Transverse colon (tissue), 4 donors: ENCODE measurements at regions not wholly inside any gene's neighbourhood (a gene's known extent, or its start where the extent isn't known, plus 50 kb on each side); places are given as distances from the start of the nearest gene placed in this dataset.

Source experiments
- DNase-seq: peaks from one replicate; pipeline ENCODE4 v3.0.0-alpha.2; 2019
- H3K27ac ChIP-seq, 4 donors: fragments of 200-600 bp; sonication (generic); 2 replicates each; pipeline ENCODE4 v1.5.1; 2016 to 2018; ENCODE audit warnings: inconsistent platforms in 4 of 4
- H3K27me3 ChIP-seq: fragments of 200-600 bp; sonication (generic); 2 replicates; pipeline ENCODE4 v1.5.1; 2017; ENCODE audit warnings: inconsistent platforms
- H3K36me3 ChIP-seq, 4 donors: fragments of 200-600 bp; sonication (generic); 2 replicates each; pipeline ENCODE4 v1.5.1; 2017 to 2019; ENCODE audit warnings: inconsistent platforms in 4 of 4
- H3K4me1 ChIP-seq, 4 donors: fragments of 200-600 bp; sonication (generic); 2 replicates each; pipeline ENCODE4 v1.5.1; 2017 to 2020; ENCODE audit warnings: inconsistent platforms in 4 of 4
- H3K4me3 ChIP-seq, 4 donors: fragments of 200-600 bp; sonication (generic); 1 replicate in 1 of 4; 2 replicates in 3 of 4; pipeline versions ENCODE4 v1.5.1 to v1.6.1; 2017 to 2019; ENCODE audit warnings: inconsistent platforms in 4 of 4
- H3K9me3 ChIP-seq, 2 donors: fragments of 200-600 bp; sonication (generic); 2 replicates each; pipeline ENCODE4 v1.5.1; 2017 to 2019; ENCODE audit warnings: inconsistent platforms in 2 of 2
- CTCF ChIP-seq, 5 experiments: fragments of 200-600 bp in 3 of 5; fragments of 450-650 bp in 2 of 5; sonication (generic) in 3 of 5; IDR thresholded peaks; 1 replicate in 2 of 5; 2 replicates in 3 of 5; pipeline ENCODE4 v1.5.1; 2016 to 2017; ENCODE audit warnings: antibody characterized with exemption in 5 of 5, inconsistent platforms in 3 of 5, mild to moderate bottlenecking in 2 of 5, moderate library complexity in 1 of 5
- EP300 ChIP-seq: sonication (generic); formaldehyde crosslinking; IDR thresholded peaks from one replicate; pipeline ENCODE4 v1.6.1; 2017; ENCODE audit warnings: antibody characterized with exemption, low read depth
- POLR2A ChIP-seq: fragments of 450-650 bp; IDR thresholded peaks from one replicate; pipeline ENCODE4 v1.6.1; 2016; ENCODE audit warnings: antibody characterized with exemption, mild to moderate bottlenecking, moderate library complexity
- POLR2AphosphoS5 ChIP-seq, 3 donors: sonication (generic); formaldehyde crosslinking; IDR thresholded peaks; one replicate each; pipeline ENCODE4 v1.6.1; 2016; ENCODE audit warnings: antibody characterized with exemption in 3 of 3
- WGBS, 2 donors: methylation state at CpG; one replicate each; pipeline ENCODE4 v1.1.5; 2018; ENCODE audit warnings: low coverage in 1 of 2; 5-methylcytosine and 5-hydroxymethylcytosine counted together
- in situ Hi-C, 4 donors: fragments of 200-750 bp; cut with MboI; loops; one replicate each; pipeline versions ENCODE4 v1.15.0 to v1.15.1; 2017; ENCODE audit warnings: low sequenced_read_pairs in 3 of 4, low pct_ligation_motif_present in 1 of 4, low pct_unique_long_range_greater_than_20kb in 1 of 4
- intact Hi-C: fragments of 100-400 bp; cut with DNase I; formaldehyde crosslinking; loops from one replicate; pipeline ENCODE4 v1.15.1; 2023; ENCODE audit warnings: low total_unique reads

DNA sequence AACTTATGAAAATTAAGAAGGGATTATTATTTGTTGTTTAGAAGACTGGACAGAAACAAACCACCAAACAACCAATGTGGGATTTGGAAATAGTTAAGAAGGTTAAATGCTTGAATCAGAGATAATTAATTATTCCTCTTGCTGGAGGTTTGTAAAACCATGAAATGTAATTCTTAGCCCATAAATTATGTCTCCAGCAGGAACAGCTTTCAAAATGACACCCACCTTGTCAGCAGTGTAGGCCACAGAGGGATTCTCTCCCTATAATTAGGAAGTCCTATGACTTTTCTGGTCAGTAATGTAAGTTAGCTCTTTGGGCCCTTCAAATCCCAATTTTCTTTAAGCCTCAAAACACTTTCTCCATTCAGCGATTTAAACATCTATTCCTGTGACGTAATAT lies 63.3 kb downstream of the DRD1 start:
- no peak overlapping the region for H3K27ac ChIP-seq
- H3K4me3 ChIP-seq, result no peak overlapping the region
- intact Hi-C loops, result no loop called here
- TF ChIP-seq CTCF (IDR thresholded peaks at IDR 0.05), result no peak
- TF ChIP-seq POLR2A, result no peak
- no peak for TF ChIP-seq POLR2AphosphoS5 (IDR thresholded peaks at IDR 0.05)
- 85 to 89% methylated on average over 2 of the region's 2 CpGs for WGBS, 2 donors
- no peak for DNase-seq
- no peaks in the 10 kb centered on the region for H3K9me3 ChIP-seq
- no peaks in the 10 kb centered on the region for H3K27me3 ChIP-seq
- peaks cover 0 to 8% (median 2%) of the 10 kb centered on the region in 4 donors for H3K4me1 ChIP-seq
- in situ Hi-C loops, result no loop called here
- no peaks in the 10 kb centered on the region for H3K36me3 ChIP-seq

- Histone ChIP-seq H3K4me1 (peaks cover 0 to 8% (median 2%) of the 10 kb centered on the region in 4 donors), H3K36me3 (no peaks in the 10 kb centered on the region), H3K4me3 (no peak overlapping the region), H3K9me3 (no peaks in the 10 kb centered on the region), H3K27ac (no peak overlapping the region), H3K27me3 (no peaks in the 10 kb centered on the region)
- intact Hi-C loops (no loop called here), in situ Hi-C loops (no loop called here)
- WGBS, 2 donors, result 0% methylated on average over 1 of the region's 1 CpG
- DNase-seq, result no peak
- TF ChIP-seq CTCF (IDR thresholded peaks at IDR 0.05), result no peak
- no peak for TF ChIP-seq POLR2AphosphoS5 (IDR thresholded peaks at IDR 0.05)
- TF ChIP-seq POLR2A, result no peak
- no peak for TF ChIP-seq EP300
Observed at GRCh38 chr5:175379867-175380266, 64.1 kb downstream of the DRD1 start.

- Histone ChIP-seq H3K36me3 (no peaks in the 10 kb centered on the region), H3K4me3 (no peak overlapping the region), H3K27me3 (no peaks in the 10 kb centered on the region), H3K27ac (no peak overlapping the region), H3K4me1 (peaks cover 0 to 8% (median 2%) of the 10 kb centered on the region in 4 donors), H3K9me3 (no peaks in the 10 kb centered on the region)
- in situ Hi-C loops (no loop called here), intact Hi-C loops (no loop called here)
- TF ChIP-seq CTCF (IDR thresholded peaks at IDR 0.05), result no peak
- no peak for TF ChIP-seq EP300
- DNase-seq, result no peak
- 3 to 8% methylated on average over 4 to 5 of the region's 5 CpGs for WGBS, 2 donors
Observed at GRCh38 chr5:175378444-175379028, 65.4 kb downstream of the DRD1 start.

- no peak for DNase-seq
- H3K27ac ChIP-seq, result no peak overlapping the region
- no peak overlapping the region for H3K4me3 ChIP-seq
- no peaks in the 10 kb centered on the region for H3K9me3 ChIP-seq
- H3K4me1 ChIP-seq, result peaks cover 0 to 8% (median 2%) of the 10 kb centered on the region in 4 donors
- no peak for TF ChIP-seq EP300
- no peak for TF ChIP-seq POLR2AphosphoS5 (IDR thresholded peaks at IDR 0.05)
- no peak for TF ChIP-seq POLR2A
- no peak for TF ChIP-seq CTCF (IDR thresholded peaks at IDR 0.05)
- intact Hi-C loops (no loop called here), in situ Hi-C loops (no loop called here)
- H3K36me3 ChIP-seq, result no peaks in the 10 kb centered on the region
- whole genome bisulfite sequencing, 2 donors, result 6% methylated on average over 1 of the region's 1 CpG
- H3K27me3 ChIP-seq, result no peaks in the 10 kb centered on the region
Observed at GRCh38 chr5:175377816-175378215, 66.2 kb downstream of the DRD1 start.
